Right atrium auricular region (tissue), 2 donors: ENCODE measurements at regions not wholly inside any gene's neighbourhood (a gene's known extent, or its start where the extent isn't known, plus 50 kb on each side); places are given as distances from the start of the nearest gene placed in this dataset.

Experiments
- DNase-seq: peaks from one replicate; pipeline ENCODE4 v3.0.0-alpha.2; 2019; ENCODE audit warnings: low spot score
- H3K27ac ChIP-seq, 2 donors: fragments of 200-600 bp; sonication (generic); 1 replicate in 1 of 2; 2 replicates in 1 of 2; pipeline ENCODE4 v1.5.1; 2016 to 2019
- H3K27me3 ChIP-seq, 2 donors: fragments of 200-600 bp; sonication (generic); one replicate each; pipeline versions ENCODE4 v1.5.1 to v1.6.0; 2017 to 2019
- H3K36me3 ChIP-seq: fragments of 200-600 bp; sonication (generic); one replicate; pipeline ENCODE4 v1.5.1; 2016
- H3K4me1 ChIP-seq, 2 donors: fragments of 200-600 bp; sonication (generic); one replicate each; pipeline versions ENCODE4 v1.5.1 to v1.6.0; 2017 to 2019
- H3K4me3 ChIP-seq, 2 donors: fragments of 200-600 bp; sonication (generic); 1 replicate in 1 of 2; 2 replicates in 1 of 2; pipeline ENCODE4 v1.5.1; 2017 to 2019; ENCODE audit warnings: mild to moderate bottlenecking in 1 of 2, moderate library complexity in 1 of 2
- H3K9me3 ChIP-seq, 2 donors: fragments of 200-600 bp; sonication (generic); one replicate each; pipeline ENCODE4 v1.5.1; 2019
- TF ChIP-seq, protein P1 (sequence below), 2 donors: fragments of 200-600 bp; sonication (generic); IDR thresholded peaks; one replicate each; pipeline ENCODE4 v1.5.1; 2019; ENCODE audit warnings: antibody characterized with exemption in 2 of 2

DNA sequence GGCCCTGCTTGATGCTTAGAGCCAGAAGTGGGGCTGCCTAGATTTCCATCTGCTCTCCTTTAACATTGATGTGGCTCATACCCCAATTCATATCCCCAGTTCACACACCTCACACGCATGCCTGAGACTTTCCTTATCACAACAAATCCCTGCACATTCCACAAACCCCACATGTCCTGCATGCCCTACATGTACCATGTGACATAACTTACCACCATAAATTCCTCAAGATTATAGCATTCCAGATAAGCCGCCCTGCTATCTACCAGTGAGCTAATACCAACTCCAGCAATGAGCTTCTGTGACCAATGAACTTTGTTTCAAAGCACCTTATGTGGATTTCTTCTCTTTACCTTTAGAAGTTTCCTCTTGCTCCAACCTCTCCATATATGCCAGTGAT is 104.7 kb upstream of the RAB11FIP2 start:
- Histone ChIP-seq H3K4me3 (no peak overlapping the region), H3K36me3 (no peaks in the 10 kb centered on the region), H3K27ac (no peak overlapping the region), H3K9me3 (peaks cover 0 to 7% of the 10 kb centered on the region in 2 donors), H3K27me3 (no peaks in the 10 kb centered on the region), H3K4me1 (no peaks in the 10 kb centered on the region)
- no peak for DNase-seq
- TF ChIP-seq, protein P1, sequence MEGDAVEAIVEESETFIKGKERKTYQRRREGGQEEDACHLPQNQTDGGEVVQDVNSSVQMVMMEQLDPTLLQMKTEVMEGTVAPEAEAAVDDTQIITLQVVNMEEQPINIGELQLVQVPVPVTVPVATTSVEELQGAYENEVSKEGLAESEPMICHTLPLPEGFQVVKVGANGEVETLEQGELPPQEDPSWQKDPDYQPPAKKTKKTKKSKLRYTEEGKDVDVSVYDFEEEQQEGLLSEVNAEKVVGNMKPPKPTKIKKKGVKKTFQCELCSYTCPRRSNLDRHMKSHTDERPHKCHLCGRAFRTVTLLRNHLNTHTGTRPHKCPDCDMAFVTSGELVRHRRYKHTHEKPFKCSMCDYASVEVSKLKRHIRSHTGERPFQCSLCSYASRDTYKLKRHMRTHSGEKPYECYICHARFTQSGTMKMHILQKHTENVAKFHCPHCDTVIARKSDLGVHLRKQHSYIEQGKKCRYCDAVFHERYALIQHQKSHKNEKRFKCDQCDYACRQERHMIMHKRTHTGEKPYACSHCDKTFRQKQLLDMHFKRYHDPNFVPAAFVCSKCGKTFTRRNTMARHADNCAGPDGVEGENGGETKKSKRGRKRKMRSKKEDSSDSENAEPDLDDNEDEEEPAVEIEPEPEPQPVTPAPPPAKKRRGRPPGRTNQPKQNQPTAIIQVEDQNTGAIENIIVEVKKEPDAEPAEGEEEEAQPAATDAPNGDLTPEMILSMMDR (IDR thresholded peaks at IDR 0.05): no peak

GRCh38 chr10:118148247-118148646 is 101.5 kb upstream of the RAB11FIP2 start:
- H3K9me3 ChIP-seq: peaks cover 0 to 7% of the 10 kb centered on the region in 2 donors
- H3K4me1 ChIP-seq: no peaks in the 10 kb centered on the region
- H3K4me3 ChIP-seq: no peak overlapping the region
- no peak overlapping the region for H3K27ac ChIP-seq
- H3K27me3 ChIP-seq: no peaks in the 10 kb centered on the region
- H3K36me3 ChIP-seq: no peaks in the 10 kb centered on the region
- no peak for DNase-seq
- TF ChIP-seq, protein P1 (IDR thresholded peaks at IDR 0.05): no peak

DNA sequence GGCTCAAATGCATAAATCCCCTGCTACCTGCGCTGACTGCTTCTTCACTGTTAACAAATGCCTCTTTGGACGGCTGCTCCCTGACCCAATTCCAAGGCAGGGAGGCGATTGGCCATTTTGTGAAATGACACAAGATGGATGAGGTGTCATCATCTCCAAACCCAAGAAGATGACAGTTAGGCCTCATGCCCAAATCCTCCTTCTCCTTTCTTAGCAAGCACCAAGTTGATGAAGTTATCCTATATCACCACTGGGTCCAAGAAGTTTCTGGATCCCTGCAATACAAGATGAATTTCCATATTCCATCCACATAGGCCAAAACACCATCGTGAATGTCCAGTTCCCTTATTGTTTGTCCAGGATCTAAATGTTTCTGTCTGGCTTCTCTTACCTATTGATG is 98.5 kb upstream of the RAB11FIP2 start:
- no peak for DNase-seq
- Histone ChIP-seq H3K4me1 (no peaks in the 10 kb centered on the region), H3K27ac (no peak overlapping the region), H3K9me3 (peaks cover 0 to 7% of the 10 kb centered on the region in 2 donors), H3K27me3 (no peaks in the 10 kb centered on the region), H3K36me3 (no peaks in the 10 kb centered on the region), H3K4me3 (no peak overlapping the region)
- TF ChIP-seq, protein P1 (IDR thresholded peaks at IDR 0.05): no peak

- Histone ChIP-seq H3K36me3 (no peaks in the 10 kb centered on the region), H3K27ac (no peak overlapping the region), H3K27me3 (no peaks in the 10 kb centered on the region), H3K4me1 (no peaks in the 10 kb centered on the region), H3K9me3 (no peaks in the 10 kb centered on the region), H3K4me3 (no peak overlapping the region)
- TF ChIP-seq, protein P1 (IDR thresholded peaks at IDR 0.05): no peak
- no peak for DNase-seq
These were observed 94.7 kb upstream of the RAB11FIP2 start for GRCh38 chr10:118141471-118141870.

- TF ChIP-seq, protein P1 (IDR thresholded peaks at IDR 0.05): no peak
These were observed 92.6 kb upstream of the RAB11FIP2 start for GRCh38 chr10:118139321-118139720.

GRCh38 chr10:118128675-118129074 is 81.9 kb upstream of the RAB11FIP2 start:
- no peak overlapping the region for H3K4me3 ChIP-seq
- no peak for DNase-seq

More at GRCh38 chr10:118139321-118139720, 92.6 kb upstream of the RAB11FIP2 start:
- Histone ChIP-seq H3K36me3 (no peaks in the 10 kb centered on the region), H3K4me3 (no peak overlapping the region), H3K27me3 (no peaks in the 10 kb centered on the region), H3K27ac (no peak overlapping the region), H3K9me3 (no peaks in the 10 kb centered on the region), H3K4me1 (no peaks in the 10 kb centered on the region)
- no peak for DNase-seq

More at GRCh38 chr10:118128675-118129074, 81.9 kb upstream of the RAB11FIP2 start:
- no peaks in the 10 kb centered on the region for H3K27me3 ChIP-seq
- no peaks in the 10 kb centered on the region for H3K9me3 ChIP-seq
- TF ChIP-seq, protein P1 (IDR thresholded peaks at IDR 0.05): no peak
- no peak overlapping the region for H3K27ac ChIP-seq
- H3K36me3 ChIP-seq: no peaks in the 10 kb centered on the region
- no peaks in the 10 kb centered on the region for H3K4me1 ChIP-seq
